ENCODE measurements at regions not wholly inside any gene's neighbourhood (a gene's known extent, or its start where the extent isn't known, plus 50 kb on each side); places are given as distances from the start of the nearest gene placed in this dataset.

DNA sequence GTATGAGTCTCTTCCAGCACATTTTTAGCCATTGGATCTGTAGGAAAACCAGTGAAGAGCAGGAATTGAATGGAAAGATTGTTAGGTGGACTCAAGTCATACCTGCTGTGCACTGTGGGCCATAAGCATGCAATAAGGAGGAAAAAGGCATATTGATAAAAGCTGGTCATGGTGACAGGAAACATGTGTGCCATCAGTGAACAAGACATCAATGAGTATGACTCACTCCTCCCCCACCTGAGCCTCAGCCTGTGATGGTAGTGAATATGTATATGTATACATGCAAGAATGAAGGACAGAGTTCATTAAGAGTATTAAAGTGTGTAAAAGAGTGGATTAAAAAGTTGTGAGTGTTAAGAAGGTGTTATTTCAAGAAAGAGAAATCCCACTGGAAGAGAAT is 164.5 kb downstream of the TMEM38B start:
- no peak for TF ChIP-seq EZH2 (IDR thresholded peaks at IDR 0.05; ENCODE audit: insufficient read depth, poor library complexity, severe bottlenecking)
- no peak for TF ChIP-seq EZH2phosphoT487 (IDR thresholded peaks at IDR 0.05; ENCODE audit: insufficient read depth, low read depth)
- Histone ChIP-seq H3K9ac (no peak overlapping the region), H3K27me3 (replicated peaks; ENCODE audit: insufficient read depth) (no peaks in the 10 kb centered on the region), H3K9me2 (ENCODE audit: insufficient read depth) (no peaks in the 10 kb centered on the region), H3K4me1 (ENCODE audit: insufficient read depth) (no peaks in the 10 kb centered on the region), H3F3A (ENCODE audit: insufficient read depth) (no peaks in the 10 kb centered on the region), H3K36me3 (ENCODE audit: low read depth) (no peaks in the 10 kb centered on the region), H3K4me2 (ENCODE audit: unreplicated experiment) (no peak overlapping the region), H3K4me3 (no peak overlapping the region), H2AFZ (no peak overlapping the region), H3K79me2 (ENCODE audit: insufficient read depth) (no peaks in the 10 kb centered on the region), H3K9me3 (ENCODE audit: low read depth) (no peaks in the 10 kb centered on the region), H3K27ac (no peak overlapping the region), H4K20me1 (ENCODE audit: insufficient read depth) (no peaks in the 10 kb centered on the region)
- in situ Hi-C loops (cut with MboI): no loop called here
- DNase-seq: no peak

DNA sequence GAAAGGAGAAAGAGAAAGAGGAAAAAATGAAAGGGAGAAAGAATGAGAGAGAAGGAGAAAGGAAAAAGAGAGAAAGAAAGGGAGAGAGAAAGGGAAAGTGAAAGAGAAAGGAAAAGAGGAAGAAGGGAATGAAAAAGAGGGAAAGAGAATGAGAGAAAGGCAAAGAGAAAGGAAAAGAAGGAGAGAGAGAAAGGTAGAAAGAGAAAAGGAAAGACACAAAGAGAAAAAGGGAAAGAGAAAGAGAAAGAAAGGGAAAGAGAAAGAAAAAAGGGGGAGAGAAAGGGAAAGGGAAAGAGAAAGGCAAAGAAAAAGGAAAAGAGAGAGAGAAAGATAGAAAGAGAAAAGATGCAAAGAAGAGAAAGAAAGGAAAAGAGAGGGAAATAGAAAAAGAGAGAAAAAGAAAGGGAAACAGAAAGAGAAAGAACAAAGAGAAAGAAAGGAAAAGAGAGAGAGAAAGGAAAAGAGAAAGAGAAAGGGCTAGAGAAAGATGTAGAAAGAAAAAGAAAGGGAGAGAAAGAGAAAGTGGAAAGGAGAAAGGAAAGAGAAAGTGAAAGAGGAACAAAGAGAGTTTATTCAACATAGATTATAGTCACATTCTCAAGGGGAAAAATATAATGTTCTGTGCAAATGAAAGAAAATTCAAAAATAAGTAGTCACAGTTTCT is 165.2 kb downstream of the TMEM38B start:
- H3K79me2 ChIP-seq (ENCODE audit: insufficient read depth): no peaks in the 10 kb centered on the region
- in situ Hi-C loops (cut with MboI): no loop called here
- H3K4me2 ChIP-seq (ENCODE audit: unreplicated experiment): no peak overlapping the region
- H3K27me3 ChIP-seq (replicated peaks; ENCODE audit: insufficient read depth): no peaks in the 10 kb centered on the region
- H3K4me3 ChIP-seq: no peak overlapping the region
- TF ChIP-seq EZH2phosphoT487 (IDR thresholded peaks at IDR 0.05; ENCODE audit: insufficient read depth, low read depth) (no peak), EZH2 (IDR thresholded peaks at IDR 0.05; ENCODE audit: insufficient read depth, poor library complexity, severe bottlenecking) (no peak)
- no peaks in the 10 kb centered on the region for H3K9me3 ChIP-seq (ENCODE audit: low read depth)
- H3F3A ChIP-seq (ENCODE audit: insufficient read depth): no peaks in the 10 kb centered on the region
- no peaks in the 10 kb centered on the region for H3K36me3 ChIP-seq (ENCODE audit: low read depth)
- no peaks in the 10 kb centered on the region for H3K4me1 ChIP-seq (ENCODE audit: insufficient read depth)
- no peak for DNase-seq
- H2AFZ ChIP-seq: no peak overlapping the region
- no peaks in the 10 kb centered on the region for H3K9me2 ChIP-seq (ENCODE audit: insufficient read depth)
- no peak overlapping the region for H3K9ac ChIP-seq
- H3K27ac ChIP-seq: no peak overlapping the region
- no peaks in the 10 kb centered on the region for H4K20me1 ChIP-seq (ENCODE audit: insufficient read depth)

DNA sequence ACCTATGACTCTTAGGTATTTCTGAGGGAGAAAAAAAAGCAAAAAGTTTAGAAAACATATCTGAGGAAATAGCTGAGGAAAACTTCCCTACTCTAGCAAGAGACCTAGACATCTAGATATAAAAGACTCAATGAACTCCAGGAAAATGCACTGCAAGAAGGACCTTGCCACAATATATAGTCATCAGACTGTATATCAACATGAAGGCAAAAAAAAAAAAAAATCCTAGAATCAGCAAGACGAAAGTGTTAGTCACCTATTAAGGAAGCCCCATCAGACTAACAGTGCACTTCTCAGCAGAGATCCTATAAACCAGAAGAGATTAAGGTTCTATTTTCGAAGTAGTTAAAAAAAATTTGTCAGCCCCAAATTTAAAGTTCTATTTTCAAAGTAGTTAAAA is 166.2 kb downstream of the TMEM38B start:
- WGBS, 2 experiments (ENCODE audit: low coverage in 1 of 2, low lambda C conversion rate in 2 of 2, missing lambda C conversion rate in 2 of 2): 23 to 36% methylated on average over 2 of the region's 2 CpGs

DNA sequence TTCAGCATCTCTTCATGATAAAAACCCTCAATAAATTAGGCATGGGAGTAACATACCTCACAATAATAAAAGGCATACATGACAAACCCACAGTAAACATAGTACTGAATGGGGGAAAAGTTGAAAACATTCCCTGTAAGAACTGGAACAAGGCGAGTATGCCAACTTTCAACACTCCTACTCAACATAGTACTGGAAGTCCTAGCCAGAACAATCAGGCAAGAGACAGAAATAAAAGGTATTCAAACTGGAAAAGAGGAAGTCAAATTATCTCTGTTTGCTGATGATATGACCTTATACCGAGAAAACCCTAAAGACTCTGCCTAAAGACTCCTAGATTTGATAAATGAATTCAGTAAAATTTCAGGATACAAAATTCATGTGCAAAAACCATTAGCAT is 167.6 kb downstream of the TMEM38B start:
- no peak overlapping the region for H3K4me3 ChIP-seq
- H2AFZ ChIP-seq: no peak overlapping the region
- no peak overlapping the region for H3K9ac ChIP-seq
- no peaks in the 10 kb centered on the region for H3K27me3 ChIP-seq (replicated peaks; ENCODE audit: insufficient read depth)
- H3K9me3 ChIP-seq (ENCODE audit: low read depth): no peaks in the 10 kb centered on the region
- H3K4me2 ChIP-seq (ENCODE audit: unreplicated experiment): no peak overlapping the region
- H4K20me1 ChIP-seq (ENCODE audit: insufficient read depth): no peaks in the 10 kb centered on the region
- H3K27ac ChIP-seq: no peak overlapping the region
- H3K9me2 ChIP-seq (ENCODE audit: insufficient read depth): no peaks in the 10 kb centered on the region
- DNase-seq: no peak
- no peaks in the 10 kb centered on the region for H3F3A ChIP-seq (ENCODE audit: insufficient read depth)
- no peaks in the 10 kb centered on the region for H3K4me1 ChIP-seq (ENCODE audit: insufficient read depth)
- no peaks in the 10 kb centered on the region for H3K36me3 ChIP-seq (ENCODE audit: low read depth)
- TF ChIP-seq EZH2phosphoT487 (IDR thresholded peaks at IDR 0.05; ENCODE audit: insufficient read depth, low read depth): no peak
- TF ChIP-seq EZH2 (IDR thresholded peaks at IDR 0.05; ENCODE audit: insufficient read depth, poor library complexity, severe bottlenecking): no peak
- WGBS, 2 experiments (ENCODE audit: low coverage in 1 of 2, low lambda C conversion rate in 2 of 2, missing lambda C conversion rate in 2 of 2): 8 to 11% methylated on average over 2 of the region's 2 CpGs
- no peaks in the 10 kb centered on the region for H3K79me2 ChIP-seq (ENCODE audit: insufficient read depth)
- in situ Hi-C loops (cut with MboI): no loop called here

More for the DNA sequence above, 166.2 kb downstream of the TMEM38B start:
- Histone ChIP-seq H3K27me3 (replicated peaks; ENCODE audit: insufficient read depth) (no peaks in the 10 kb centered on the region), H3K79me2 (ENCODE audit: insufficient read depth) (no peaks in the 10 kb centered on the region), H3F3A (ENCODE audit: insufficient read depth) (no peaks in the 10 kb centered on the region), H3K4me1 (ENCODE audit: insufficient read depth) (no peaks in the 10 kb centered on the region), H4K20me1 (ENCODE audit: insufficient read depth) (no peaks in the 10 kb centered on the region), H3K36me3 (ENCODE audit: low read depth) (no peaks in the 10 kb centered on the region), H3K9me2 (ENCODE audit: insufficient read depth) (no peaks in the 10 kb centered on the region), H2AFZ (no peak overlapping the region), H3K4me3 (no peak overlapping the region), H3K9ac (no peak overlapping the region), H3K27ac (no peak overlapping the region), H3K9me3 (ENCODE audit: low read depth) (no peaks in the 10 kb centered on the region), H3K4me2 (ENCODE audit: unreplicated experiment) (no peak overlapping the region)
- in situ Hi-C loops (cut with MboI): no loop called here
- no peak for TF ChIP-seq EZH2phosphoT487 (IDR thresholded peaks at IDR 0.05; ENCODE audit: insufficient read depth, low read depth)
- no peak for TF ChIP-seq EZH2 (IDR thresholded peaks at IDR 0.05; ENCODE audit: insufficient read depth, poor library complexity, severe bottlenecking)
- DNase-seq: no peak
